ENCODE measurements at regions not wholly inside any gene's neighbourhood (a gene's known extent, or its start where the extent isn't known, plus 50 kb on each side); places are given as distances from the start of the nearest gene placed in this dataset.

GRCh38 chr7:68173513-68173912 lies 1176.9 kb downstream of the TYW1 start:
- intact Hi-C loops (cut with DNase I): no loop called here
- 82% methylated on average over 7 of the region's 7 CpGs for WGBS
- H3K9me3 ChIP-seq: no peaks in the 10 kb centered on the region

DNA sequence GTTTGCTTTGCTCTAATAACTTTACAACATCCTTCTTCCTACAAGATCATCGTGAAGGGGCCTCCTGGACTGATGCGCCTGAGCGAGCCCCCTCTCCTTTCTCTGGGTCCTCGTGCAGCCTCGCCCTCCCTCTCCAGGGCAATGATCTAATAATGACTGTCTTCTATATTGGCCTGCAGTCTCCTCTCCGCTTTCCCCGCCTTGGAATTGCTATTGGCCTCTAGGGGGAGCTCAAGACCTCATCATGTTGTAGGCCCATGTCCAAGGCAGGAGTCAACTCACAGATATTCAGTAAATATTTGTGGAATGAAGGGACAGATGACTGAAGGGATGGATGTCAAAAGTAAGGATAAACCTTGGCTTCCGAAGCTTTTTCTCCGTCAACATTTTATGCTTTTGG lies 1180.3 kb downstream of the TYW1 start:
- Histone ChIP-seq H3K4me1 (replicated peaks) (no peaks in the 10 kb centered on the region), H3K36me3 (no peaks in the 10 kb centered on the region), H3K4me3 (no peak overlapping the region), H3K27ac (no peak overlapping the region), H3K9me3 (no peaks in the 10 kb centered on the region), H3K27me3 (replicated peaks; ENCODE audit: insufficient read depth) (no peaks in the 10 kb centered on the region)
- peak; percentile 46 for DNase-seq (ENCODE audit: low spot score)
- TF ChIP-seq POLR2AphosphoS5 (IDR thresholded peaks at IDR 0.05) (peak; percentile 52), POLR2A (IDR thresholded peaks at IDR 0.05) (no peak)
- TF ChIP-seq, protein P1, sequence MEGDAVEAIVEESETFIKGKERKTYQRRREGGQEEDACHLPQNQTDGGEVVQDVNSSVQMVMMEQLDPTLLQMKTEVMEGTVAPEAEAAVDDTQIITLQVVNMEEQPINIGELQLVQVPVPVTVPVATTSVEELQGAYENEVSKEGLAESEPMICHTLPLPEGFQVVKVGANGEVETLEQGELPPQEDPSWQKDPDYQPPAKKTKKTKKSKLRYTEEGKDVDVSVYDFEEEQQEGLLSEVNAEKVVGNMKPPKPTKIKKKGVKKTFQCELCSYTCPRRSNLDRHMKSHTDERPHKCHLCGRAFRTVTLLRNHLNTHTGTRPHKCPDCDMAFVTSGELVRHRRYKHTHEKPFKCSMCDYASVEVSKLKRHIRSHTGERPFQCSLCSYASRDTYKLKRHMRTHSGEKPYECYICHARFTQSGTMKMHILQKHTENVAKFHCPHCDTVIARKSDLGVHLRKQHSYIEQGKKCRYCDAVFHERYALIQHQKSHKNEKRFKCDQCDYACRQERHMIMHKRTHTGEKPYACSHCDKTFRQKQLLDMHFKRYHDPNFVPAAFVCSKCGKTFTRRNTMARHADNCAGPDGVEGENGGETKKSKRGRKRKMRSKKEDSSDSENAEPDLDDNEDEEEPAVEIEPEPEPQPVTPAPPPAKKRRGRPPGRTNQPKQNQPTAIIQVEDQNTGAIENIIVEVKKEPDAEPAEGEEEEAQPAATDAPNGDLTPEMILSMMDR (IDR thresholded peaks at IDR 0.05): peak; percentile 37 to 79 (median 48)
- 45% methylated on average over 9 of the region's 9 CpGs for WGBS
- intact Hi-C loops (cut with DNase I): no loop called here

More at GRCh38 chr7:68173513-68173912, 1176.9 kb downstream of the TYW1 start:
- H3K27ac ChIP-seq: no peak overlapping the region
- H3K4me3 ChIP-seq: no peak overlapping the region
- no peaks in the 10 kb centered on the region for H3K36me3 ChIP-seq
- no peaks in the 10 kb centered on the region for H3K27me3 ChIP-seq (replicated peaks; ENCODE audit: insufficient read depth)
- no peaks in the 10 kb centered on the region for H3K4me1 ChIP-seq (replicated peaks)
- no peak for DNase-seq (ENCODE audit: low spot score)
- TF ChIP-seq POLR2A (IDR thresholded peaks at IDR 0.05) (no peak), POLR2AphosphoS5 (IDR thresholded peaks at IDR 0.05) (no peak)
- TF ChIP-seq, protein P1 (IDR thresholded peaks at IDR 0.05): no peak

DNA sequence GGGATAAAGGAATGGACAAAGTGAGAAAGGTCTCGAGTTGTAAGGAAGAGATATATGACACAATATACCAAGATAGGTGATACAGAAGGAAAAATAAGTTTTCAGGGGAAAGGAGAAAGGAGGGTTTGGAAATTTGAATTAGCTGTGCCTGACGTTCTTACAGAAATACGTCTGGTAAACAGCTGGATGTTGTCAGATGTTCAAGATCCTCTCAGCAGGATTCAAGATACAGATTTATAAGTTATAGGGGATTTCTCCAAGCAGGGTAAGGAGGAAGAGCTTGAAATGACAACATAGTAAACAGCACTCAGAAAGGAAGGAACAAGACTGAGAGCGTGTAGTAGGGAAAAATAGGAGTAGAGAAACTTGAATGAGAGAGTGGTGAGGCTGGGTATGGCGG lies 1184.1 kb downstream of the TYW1 start:
- TF ChIP-seq, protein P1 (IDR thresholded peaks at IDR 0.05): no peak
- TF ChIP-seq POLR2AphosphoS5 (IDR thresholded peaks at IDR 0.05): no peak
- TF ChIP-seq POLR2A (IDR thresholded peaks at IDR 0.05): no peak

DNA sequence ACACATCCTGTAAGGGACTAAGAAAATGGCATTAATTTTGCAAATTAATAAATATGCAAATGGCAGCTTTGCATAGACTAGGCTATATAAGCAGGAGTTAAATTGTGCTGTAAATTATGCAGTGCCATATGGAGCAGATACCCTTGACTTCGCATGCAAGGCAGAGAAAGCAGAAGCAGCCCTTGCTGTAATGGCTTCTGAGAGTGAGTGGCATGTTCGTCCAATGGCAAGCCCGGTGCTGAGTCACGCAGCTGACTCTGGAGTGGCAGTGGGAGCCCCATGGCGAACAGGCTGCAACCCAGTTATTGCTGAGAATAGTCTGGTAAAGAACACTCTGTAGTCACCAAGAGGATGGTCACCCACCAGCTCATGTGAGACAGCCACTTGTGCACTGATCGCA lies 1186.5 kb downstream of the TYW1 start:
- H3K36me3 ChIP-seq: no peaks in the 10 kb centered on the region
- DNase-seq (ENCODE audit: low spot score): no peak
- H3K4me1 ChIP-seq (replicated peaks): no peaks in the 10 kb centered on the region
- no peak overlapping the region for H3K4me3 ChIP-seq
- intact Hi-C loops (cut with DNase I): no loop called here
- no peak overlapping the region for H3K27ac ChIP-seq
- no peaks in the 10 kb centered on the region for H3K27me3 ChIP-seq (replicated peaks; ENCODE audit: insufficient read depth)
- no peak for TF ChIP-seq POLR2A (IDR thresholded peaks at IDR 0.05)
- TF ChIP-seq, protein P1 (IDR thresholded peaks at IDR 0.05): no peak
- no peak for TF ChIP-seq POLR2AphosphoS5 (IDR thresholded peaks at IDR 0.05)
- 93% methylated on average over 6 of the region's 6 CpGs for WGBS
- H3K9me3 ChIP-seq: no peaks in the 10 kb centered on the region

More for the DNA sequence above, 1184.1 kb downstream of the TYW1 start:
- Histone ChIP-seq H3K4me1 (replicated peaks) (no peaks in the 10 kb centered on the region), H3K27me3 (replicated peaks; ENCODE audit: insufficient read depth) (no peaks in the 10 kb centered on the region), H3K9me3 (no peaks in the 10 kb centered on the region), H3K36me3 (no peaks in the 10 kb centered on the region), H3K27ac (no peak overlapping the region), H3K4me3 (no peak overlapping the region)
- DNase-seq (ENCODE audit: low spot score): no peak
- intact Hi-C loops (cut with DNase I): no loop called here
- 72% methylated on average over 5 of the region's 5 CpGs for WGBS

- H3K4me3 ChIP-seq: no peak overlapping the region
- H3K36me3 ChIP-seq: no peaks in the 10 kb centered on the region
- no peak overlapping the region for H3K27ac ChIP-seq
- no peak for DNase-seq (ENCODE audit: low spot score)
- H3K27me3 ChIP-seq (replicated peaks; ENCODE audit: insufficient read depth): no peaks in the 10 kb centered on the region
- intact Hi-C loops (cut with DNase I): no loop called here
- TF ChIP-seq, protein P1 (IDR thresholded peaks at IDR 0.05): no peak
- no peak for TF ChIP-seq POLR2AphosphoS5 (IDR thresholded peaks at IDR 0.05)
- TF ChIP-seq POLR2A (IDR thresholded peaks at IDR 0.05): no peak
- H3K4me1 ChIP-seq (replicated peaks): no peaks in the 10 kb centered on the region
- 26% methylated on average over 16 of the region's 16 CpGs for WGBS
- H3K9me3 ChIP-seq: no peaks in the 10 kb centered on the region
These were observed 1189.2 kb downstream of the TYW1 start for GRCh38 chr7:68185631-68186456.
